Stimulated activated CD8-positive, alpha-beta memory T cell treated with anti-CD3 and anti-CD28 coated beads, Interleukin-4, amount 100 ng/mL, for 1 hour (primary cell): ENCODE measurements at regions not wholly inside any gene's neighbourhood (a gene's known extent, or its start where the extent isn't known, plus 50 kb on each side); places are given as distances from the start of the nearest gene placed in this dataset.
A peak's percentile ranks its signal among the peaks of the same experiment; 100 is the strongest.

Experiments
- DNase-seq, 2 donors: peaks; one replicate each; pipeline ENCODE4 v3.0.0-alpha.2; 2020; ENCODE audit warnings: low read depth in 2 of 2, low spot score in 1 of 2

DNA sequence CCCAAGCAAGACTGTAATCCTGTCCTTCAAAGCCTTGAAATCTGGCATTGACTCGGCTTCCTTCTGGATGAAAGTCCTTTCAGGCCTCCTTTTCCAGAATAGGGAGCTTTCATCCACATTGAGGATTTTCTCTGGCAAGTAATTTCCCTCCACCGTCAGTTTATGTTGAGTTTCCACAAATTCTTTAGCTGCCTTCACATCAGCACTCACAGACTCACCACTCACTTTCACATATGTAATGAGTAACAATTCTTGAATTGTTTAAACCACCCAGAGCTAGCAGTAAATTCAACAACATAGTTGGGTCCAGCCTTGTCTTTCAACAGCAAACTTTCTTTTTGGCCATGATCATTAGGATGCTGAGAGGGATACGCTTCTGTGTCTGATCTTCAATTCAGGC is 84.3 kb upstream of the PRDM11 start:
- DNase-seq: no peak

DNA sequence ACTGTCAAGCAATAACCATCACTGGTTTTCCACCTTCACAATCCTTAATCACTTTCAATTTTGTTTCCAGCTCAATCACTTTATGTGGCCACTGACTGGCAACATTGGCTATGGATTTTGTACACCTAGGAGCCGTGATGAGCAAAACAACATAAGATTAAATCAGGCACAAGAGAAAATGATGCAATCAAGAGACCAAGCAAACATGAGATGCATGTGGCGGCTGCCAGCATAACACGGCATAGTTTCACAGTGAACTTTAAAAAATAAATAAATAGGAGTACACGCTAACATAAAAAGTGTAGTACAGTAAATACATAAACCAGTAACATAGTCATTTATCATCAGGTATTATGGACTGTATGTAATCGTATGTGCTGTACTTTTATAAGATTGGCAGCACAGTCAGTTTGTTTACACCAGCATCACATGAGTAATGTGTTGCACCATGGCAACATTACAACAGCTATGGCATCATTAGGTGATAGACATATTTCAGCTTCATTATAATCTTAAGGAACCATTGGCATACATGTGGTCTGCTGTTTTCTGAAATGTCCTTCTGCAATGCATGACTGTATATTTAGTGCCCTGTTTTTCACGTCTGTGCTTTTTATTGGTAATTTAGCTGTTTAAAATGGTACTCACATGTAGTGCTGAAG is 83.3 kb upstream of the PRDM11 start:
- no peak for DNase-seq

DNA sequence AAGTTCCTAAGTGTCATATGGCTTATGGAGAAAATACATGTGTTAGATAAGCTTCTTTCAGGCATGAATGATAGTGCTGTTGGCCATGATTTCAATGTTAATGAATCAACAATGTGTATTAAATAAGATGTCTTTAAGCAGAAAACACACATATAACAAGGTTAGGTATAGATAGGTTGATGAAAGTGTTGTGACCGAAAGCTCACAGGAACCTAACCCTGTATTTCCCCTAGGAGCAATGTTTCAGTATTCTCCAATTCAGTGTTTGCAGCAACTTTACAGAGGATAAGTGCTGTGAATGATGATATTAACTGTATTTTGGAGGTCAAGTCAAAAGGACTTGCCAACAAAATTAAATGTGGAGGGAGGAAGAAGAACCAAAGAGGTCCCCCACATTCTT is 82.8 kb upstream of the PRDM11 start:
- DNase-seq: no peak

DNA sequence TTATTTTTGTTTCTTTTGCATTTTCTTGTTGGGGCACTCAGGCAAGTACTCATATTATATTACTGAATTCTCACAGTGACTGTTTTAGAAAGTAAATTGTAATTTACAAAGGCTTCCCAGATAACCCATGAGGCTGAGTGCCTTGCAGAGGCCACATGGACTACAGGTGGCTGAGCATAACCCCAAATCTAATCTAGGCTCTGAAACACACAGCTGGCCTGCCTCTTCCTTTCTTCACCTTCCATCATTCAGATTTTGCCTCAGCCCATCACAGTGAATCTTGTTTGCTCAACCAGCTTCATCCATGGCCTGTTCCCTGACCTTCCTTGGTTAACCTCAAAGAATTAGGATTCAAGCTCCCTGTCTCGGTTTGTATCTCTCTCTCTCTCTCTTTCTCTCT is 78.5 kb upstream of the PRDM11 start:
- DNase-seq: no peak

DNA sequence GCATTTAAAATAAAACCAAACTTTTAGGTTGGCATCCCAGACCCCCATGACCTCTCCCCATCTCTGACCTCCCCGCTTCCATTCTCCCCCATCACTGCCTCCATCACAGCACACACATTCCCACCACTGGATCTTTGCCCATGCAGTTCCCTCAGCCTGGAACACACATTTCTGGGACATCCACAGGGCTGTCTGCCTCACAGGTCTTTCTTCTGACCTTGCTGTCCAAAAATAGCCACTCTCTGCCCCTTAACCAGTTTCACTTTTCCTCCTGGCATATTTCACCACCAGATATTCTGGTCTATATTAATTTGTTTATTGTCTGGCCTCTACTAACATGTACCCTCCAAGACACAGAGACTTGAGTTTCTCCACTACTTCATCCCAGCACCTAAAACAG is 75.2 kb upstream of the PRDM11 start:
- no peak for DNase-seq

DNA sequence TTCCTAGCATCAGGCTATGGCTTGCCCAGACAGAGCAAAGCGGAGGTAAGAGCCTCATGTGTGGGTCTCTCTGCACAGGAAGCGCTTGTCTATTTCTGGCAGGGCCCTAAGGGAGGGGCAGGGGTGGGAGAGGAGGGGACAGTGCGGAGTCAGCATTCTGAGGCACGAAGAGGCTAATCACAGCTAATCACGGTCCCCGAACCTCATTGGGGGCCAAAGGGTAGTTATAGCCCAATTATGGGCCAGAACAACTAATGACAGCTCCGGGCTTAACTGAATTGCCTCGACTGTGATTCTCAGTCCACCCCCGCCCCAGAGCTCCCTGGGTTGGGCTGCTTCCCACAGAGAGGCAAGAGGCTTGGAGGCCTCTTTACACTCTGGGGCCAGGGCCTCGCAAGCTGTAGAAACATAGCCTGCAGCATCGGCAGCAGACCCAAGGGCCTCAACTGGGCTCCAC is 72.7 kb upstream of the PRDM11 start:
- DNase-seq: no peak

- no peak for DNase-seq
These were observed 70.9 kb upstream of the PRDM11 start for GRCh38 chr11:45075519-45075918.

- no peak for DNase-seq
These were observed 70.5 kb upstream of the PRDM11 start for GRCh38 chr11:45075952-45076351.

DNA sequence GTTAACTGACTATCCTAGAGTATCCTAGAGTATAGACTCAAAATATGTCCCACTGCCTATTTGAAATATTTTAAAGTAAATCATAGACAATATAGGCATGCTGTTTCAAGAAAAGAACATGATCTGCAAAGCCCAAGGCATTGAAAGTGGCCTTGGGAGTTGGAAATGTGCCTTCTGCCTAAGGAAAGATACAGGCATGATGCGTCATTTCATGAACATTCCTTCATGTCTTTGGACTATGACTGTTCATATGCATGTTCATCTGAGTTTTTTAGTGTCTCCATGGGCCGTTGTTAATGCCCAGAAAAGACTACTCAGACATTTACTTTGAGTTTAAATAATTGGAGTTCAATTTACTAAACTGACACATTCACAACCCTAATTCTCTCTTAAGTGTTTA is 69.7 kb upstream of the PRDM11 start:
- no peak for DNase-seq

DNA sequence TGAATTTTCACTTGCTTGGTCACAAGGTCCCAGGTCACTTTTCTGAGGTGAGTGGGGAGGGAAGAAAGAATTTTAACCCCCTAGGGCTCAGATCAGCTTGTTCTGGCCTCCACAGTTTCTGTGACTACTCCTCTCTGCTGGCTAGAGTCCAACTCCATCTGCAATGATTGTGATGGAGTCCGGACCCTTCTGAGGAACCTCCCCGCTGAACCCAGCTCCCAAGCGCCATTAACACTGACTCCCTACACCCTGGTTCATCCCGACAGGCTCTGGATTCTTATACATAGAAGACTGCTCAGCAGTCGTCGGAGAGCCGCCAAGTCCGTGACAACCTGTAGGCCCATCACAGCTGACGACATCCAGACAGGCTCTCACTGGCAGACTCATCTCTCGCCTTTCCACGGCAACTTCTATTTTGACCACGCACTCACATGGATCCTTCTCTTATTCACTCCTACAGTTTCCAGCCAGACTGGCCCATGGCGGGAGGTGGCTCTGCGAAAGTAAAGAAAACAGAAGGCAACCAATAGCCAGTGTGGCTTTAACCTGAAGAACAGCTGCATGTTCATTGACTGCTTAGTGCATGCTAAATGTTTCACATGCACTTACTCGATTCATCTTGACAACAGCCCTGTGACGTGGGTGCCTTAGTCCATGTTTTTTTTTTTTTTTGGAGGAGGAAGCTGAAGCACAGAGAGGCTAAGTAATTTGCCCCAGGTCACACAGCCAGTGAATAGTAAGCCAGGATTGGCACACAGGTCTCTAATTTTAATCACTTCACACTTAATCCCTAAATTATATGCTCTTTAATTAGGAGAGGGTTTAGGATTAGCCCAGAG is 68.0 kb upstream of the PRDM11 start:
- no peak for DNase-seq

DNA sequence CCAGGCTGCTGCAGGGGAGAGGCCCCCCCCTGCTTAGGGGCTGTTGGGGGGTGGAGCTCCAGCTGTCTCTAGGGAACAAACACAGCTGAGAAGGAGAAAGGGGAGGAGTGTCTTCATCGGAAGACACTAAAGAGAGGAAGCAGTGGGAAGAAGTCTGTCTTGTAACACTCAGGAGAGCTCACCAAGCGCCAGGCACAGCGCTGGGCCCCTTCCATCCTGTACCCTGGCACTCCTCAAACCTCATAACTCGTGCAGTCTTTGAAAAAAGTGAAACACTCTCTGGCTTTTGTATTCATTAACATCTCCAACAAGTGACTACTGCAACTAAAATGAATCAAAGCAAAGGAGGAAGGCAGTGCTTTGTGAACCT is 67.4 kb upstream of the PRDM11 start:
- no peak for DNase-seq

- DNase-seq: no peak
These were observed 66.9 kb upstream of the PRDM11 start for GRCh38 chr11:45079567-45079942.

DNA sequence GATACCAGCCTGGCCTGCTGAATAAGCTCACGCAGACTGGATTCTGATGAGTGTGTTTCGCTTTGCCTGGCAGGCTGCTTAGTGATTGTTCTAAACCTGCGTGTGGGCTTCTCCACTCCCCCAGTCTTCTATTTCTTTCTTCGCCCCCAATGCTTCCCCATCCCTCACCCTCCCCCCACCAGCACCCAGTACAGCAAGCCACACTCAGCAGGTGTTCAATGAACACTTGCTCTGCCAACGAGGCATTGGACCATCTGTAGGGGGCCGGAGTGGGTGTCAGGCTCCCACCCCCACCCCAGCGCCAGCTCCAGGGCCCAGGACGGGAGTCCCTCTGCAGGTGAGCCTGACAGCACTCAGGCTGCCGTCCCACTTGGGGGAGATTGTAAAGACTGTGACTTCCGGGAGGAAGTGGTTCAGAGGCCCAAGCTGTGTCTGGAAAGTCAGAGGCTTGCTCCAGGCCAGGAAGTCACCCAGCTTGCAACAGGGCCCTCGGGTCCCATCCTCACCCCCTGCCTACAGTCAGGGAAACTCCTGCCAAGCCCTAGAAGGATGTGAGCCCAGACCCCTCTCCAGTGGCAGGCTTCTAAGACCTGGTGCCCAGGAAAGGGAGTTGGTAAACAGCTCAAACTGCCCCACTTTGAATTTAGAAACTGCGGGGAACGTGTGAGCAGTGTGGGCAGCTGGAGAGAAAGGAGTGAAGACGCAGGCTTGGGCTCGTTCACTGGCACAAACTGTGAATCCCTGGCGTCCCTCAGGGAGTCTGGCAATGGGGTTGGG is 66.3 kb upstream of the PRDM11 start:
- peak in 1 of 2 donors; percentile 37 for DNase-seq

- no peak for DNase-seq
These were observed 63.5 kb upstream of the PRDM11 start for GRCh38 chr11:45082744-45083543.

- DNase-seq: no peak
These were observed 62.8 kb upstream of the PRDM11 start for GRCh38 chr11:45083544-45084087.

DNA sequence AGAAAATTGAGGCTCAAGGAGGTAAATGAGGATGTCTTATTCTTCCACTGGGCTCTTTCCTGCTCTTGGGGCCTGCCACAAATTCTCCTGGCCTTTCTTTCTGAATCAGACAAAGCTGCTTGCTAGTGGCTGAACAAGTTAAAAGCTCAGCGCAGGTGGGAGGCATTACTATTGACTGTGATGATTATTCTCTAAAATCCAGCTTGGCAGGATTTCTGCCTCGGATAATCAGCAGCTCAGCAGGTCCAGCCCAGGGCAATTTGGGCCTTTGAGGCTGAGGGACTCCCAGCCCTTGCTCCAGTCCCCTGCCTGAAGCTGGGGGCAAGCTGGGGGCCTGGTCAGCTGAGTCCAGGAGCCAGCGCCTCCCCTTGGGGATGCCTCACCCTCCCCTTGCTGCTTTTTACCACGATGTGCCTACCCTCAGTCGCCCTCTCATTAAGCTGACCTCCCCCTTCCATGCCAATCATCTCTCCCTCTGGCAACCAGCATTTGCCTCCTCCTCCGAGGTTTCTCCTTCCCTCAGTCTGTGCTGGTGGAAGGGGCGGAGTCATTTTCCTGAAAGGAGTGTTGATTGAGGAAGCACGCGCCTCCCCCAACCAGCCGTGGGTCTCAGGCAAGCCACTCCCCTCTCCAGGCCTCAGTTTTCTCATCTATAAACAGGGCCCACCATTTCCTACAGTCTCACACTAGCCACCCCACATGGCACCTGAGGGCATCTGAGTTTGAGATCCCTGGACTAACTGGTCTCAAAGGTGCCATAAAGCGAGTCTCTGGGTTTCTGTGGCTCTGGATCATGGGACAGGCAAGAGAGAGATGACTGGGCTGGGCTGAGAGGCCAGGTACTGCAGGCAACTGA is 60.6 kb upstream of the PRDM11 start:
- DNase-seq: no peak

DNA sequence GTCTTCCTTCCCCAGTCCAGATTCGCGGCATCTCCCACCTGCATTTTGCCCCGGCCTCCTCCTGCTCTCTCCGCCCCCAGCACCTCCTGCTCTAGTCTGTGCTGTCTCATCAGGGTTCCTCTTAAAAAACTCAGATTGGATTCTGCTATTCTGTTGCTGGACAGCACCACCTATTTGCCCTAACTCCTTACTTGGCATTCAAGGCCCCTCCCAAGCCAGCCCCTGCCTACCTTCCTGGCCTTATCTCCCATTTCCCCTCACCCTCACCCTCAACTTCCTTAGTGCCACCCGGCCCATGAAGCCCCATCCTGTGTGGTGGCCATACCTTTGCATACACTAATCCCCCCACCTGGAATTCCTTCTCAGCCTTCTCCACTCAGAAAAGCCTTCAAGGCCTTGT is 59.9 kb upstream of the PRDM11 start:
- no peak for DNase-seq

GRCh38 chr11:45087086-45087899 is 59.1 kb upstream of the PRDM11 start:
- no peak for DNase-seq

GRCh38 chr11:45087900-45088160 is 58.6 kb upstream of the PRDM11 start:
- no peak for DNase-seq
